Pancreas (tissue), 10 donors: ENCODE measurements at regions not wholly inside any gene's neighbourhood (a gene's known extent, or its start where the extent isn't known, plus 50 kb on each side); places are given as distances from the start of the nearest gene placed in this dataset.

ENCODE experiments used
- ATAC-seq, 4 donors: fragments of 200-7000 bp; cut with Tn5 transposase; one replicate each; pipeline versions ENCODE4 v1.8.0 to v1.9.1; 2020; ENCODE audit warnings: mild to moderate bottlenecking in 4 of 4, moderate library complexity in 4 of 4
- DNase-seq, 6 donors: peaks; one replicate each; pipeline ENCODE4 v3.0.0-alpha.2; 2020
- FAIRE-seq: peaks from 2 replicates; lab custom pipeline; 2012; peaks lifted over from hg19 to GRCh38; lab: Jason Lieb, UNC
- H3K27ac ChIP-seq, 4 donors: fragments of 200-600 bp; sonication (generic); 1 replicate in 3 of 4; 2 replicates in 1 of 4; pipeline versions ENCODE4 v1.5.0 to v1.8.0; 2020
- H3K27me3 ChIP-seq, 4 donors: fragments of 200-600 bp; one replicate each; pipeline ENCODE4 v1.8.0; 2021
- H3K36me3 ChIP-seq, 3 donors: fragments of 200-600 bp; sonication (generic) in 1 of 3; one replicate each; pipeline versions ENCODE4 v1.5.0 to v1.8.0; 2020 to 2021
- H3K4me1 ChIP-seq, 3 donors: fragments of 200-600 bp; one replicate each; pipeline ENCODE4 v1.8.0; 2021
- H3K4me3 ChIP-seq, 4 donors: fragments of 200-600 bp; sonication (generic) in 2 of 4; one replicate each; pipeline versions ENCODE4 v1.5.0 to v1.8.0; 2020 to 2021
- H3K9me3 ChIP-seq, 4 donors: fragments of 200-600 bp; one replicate each; pipeline ENCODE4 v1.8.0; 2021
- CTCF ChIP-seq, 4 donors: fragments of 200-600 bp; sonication (generic) in 3 of 4; IDR thresholded peaks; one replicate each; pipeline versions ENCODE4 v1.5.0 to v1.8.0; 2021; ENCODE audit warnings: antibody characterized with exemption in 4 of 4
- WGBS, 2 donors: extraction: QIAGEN DNeasy Blood & Tissue Kit; methylation state at CpG; one replicate each; pipeline ENCODE4 v1.1.7; 2013; 5-methylcytosine and 5-hydroxymethylcytosine counted together
- intact Hi-C, 3 donors: fragments of 100-400 bp; cut with DNase I; formaldehyde crosslinking; loops; one replicate each; pipeline versions ENCODE4 v1.11.1 to v1.14.2; 2022
- donor health status: healthy with polysubstance abuse.
- donor health status: DM: no; HTN: no; CAD: no; lungs with moderate emphysema.
- donor health status: DM: no; HTN: no; CAD: no.
- donor health status: control.
- donor health status: control.
- donor health status: Bipolar disorder and iron deficiency.
- donor health status: DM: yes; HTN: yes; CAD: no.
- donor health status: DM: no; HTN: no; CAD: no.
- donor health status: DM: no; HTN: no; CAD: no.
- donor health status: DM: yes; HTN: yes; CAD: no.

DNA sequence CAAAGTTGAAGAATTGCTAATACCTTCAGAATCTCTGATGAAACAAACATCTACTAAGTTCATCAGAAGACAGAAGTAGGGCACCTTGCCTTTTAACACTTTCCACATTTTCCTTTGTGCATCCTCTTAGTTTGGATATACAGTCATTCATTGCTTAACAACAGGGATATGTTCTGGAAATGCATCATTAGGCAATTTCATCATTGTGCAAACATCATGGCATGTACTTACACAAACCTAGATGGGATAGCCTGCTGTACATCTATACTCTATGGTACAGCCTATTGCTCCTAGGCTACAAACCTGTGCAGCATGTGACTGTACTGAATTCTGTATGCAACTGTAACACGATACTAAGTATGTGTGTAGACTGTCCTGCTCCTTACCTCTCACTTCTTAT lies 169.8 kb downstream of the SUCLA2 start:
- DNase-seq (no peak), ATAC-seq (no peak), FAIRE-seq (no peak)
- Histone ChIP-seq H3K4me1 (no peaks in the 10 kb centered on the region), H3K9me3 (no peaks in the 10 kb centered on the region), H3K4me3 (no peak overlapping the region), H3K27ac (no peak overlapping the region), H3K36me3 (no peaks in the 10 kb centered on the region), H3K27me3 (no peaks in the 10 kb centered on the region)
- 46 to 50% methylated on average over 1 of the region's 1 CpG for WGBS, 2 donors
- intact Hi-C loops = no loop called here
- no peak for TF ChIP-seq CTCF (IDR thresholded peaks at IDR 0.05)

DNA sequence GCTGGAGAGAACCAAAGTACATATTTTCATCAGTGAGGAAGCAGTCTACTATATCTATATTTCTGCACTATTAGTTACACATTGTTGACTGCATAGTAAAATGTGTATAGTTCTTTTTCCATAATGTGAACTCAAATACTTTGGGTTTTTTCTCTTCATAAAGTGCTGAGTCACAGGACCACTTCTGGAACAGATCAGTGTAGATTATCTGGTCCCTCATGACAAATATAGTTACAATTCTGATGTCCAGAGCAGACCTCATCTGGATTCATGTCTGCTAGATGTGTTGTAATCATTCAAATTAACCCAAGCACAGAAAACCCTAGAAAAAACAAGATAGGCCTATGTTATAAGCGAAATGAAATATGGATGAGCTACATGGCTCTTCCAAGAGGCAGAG lies 171.4 kb downstream of the SUCLA2 start:
- H3K4me1 ChIP-seq = no peaks in the 10 kb centered on the region
- no peak for TF ChIP-seq CTCF (IDR thresholded peaks at IDR 0.05)
- ATAC-seq (no peak), FAIRE-seq (no peak), DNase-seq (no peak)
- H3K27ac ChIP-seq = no peak overlapping the region
- H3K9me3 ChIP-seq = no peaks in the 10 kb centered on the region
- intact Hi-C loops = no loop called here
- 68 to 79% methylated on average over 1 of the region's 1 CpG for WGBS, 2 donors
- H3K36me3 ChIP-seq = no peaks in the 10 kb centered on the region
- H3K4me3 ChIP-seq = no peak overlapping the region
- H3K27me3 ChIP-seq = no peaks in the 10 kb centered on the region

- no peaks in the 10 kb centered on the region for H3K4me1 ChIP-seq
- H3K27me3 ChIP-seq = no peaks in the 10 kb centered on the region
- no peak for FAIRE-seq
- TF ChIP-seq CTCF (IDR thresholded peaks at IDR 0.05) = no peak
- intact Hi-C loops = no loop called here
- H3K27ac ChIP-seq = no peak overlapping the region
- no peaks in the 10 kb centered on the region for H3K9me3 ChIP-seq
- no peak for ATAC-seq
- no peak overlapping the region for H3K4me3 ChIP-seq
- WGBS, 2 donors = 47 to 56% methylated on average over 2 of the region's 2 CpGs
- DNase-seq = no peak
- no peaks in the 10 kb centered on the region for H3K36me3 ChIP-seq
Observed at GRCh38 chr13:47826471-47826870, 174.6 kb downstream of the SUCLA2 start.

DNA sequence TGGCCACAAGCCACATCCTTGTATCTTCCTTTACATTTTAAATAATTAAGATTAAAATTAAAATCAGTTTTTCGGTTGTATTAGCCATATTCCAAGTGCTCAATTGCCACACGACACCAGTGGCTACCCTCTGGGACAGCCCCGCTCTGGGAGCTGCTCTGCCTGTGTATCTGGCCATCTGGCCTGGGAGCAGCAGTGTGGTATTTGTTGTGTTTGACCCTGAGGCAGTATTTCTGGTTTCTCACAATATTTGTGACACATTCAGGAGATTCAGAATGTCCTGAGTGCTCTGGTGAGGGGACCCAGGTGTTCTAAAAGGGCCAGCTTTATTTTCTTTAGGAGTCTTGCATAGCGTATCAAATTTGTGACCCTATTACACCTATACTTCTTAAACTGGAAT lies 179.0 kb downstream of the SUCLA2 start:
- Histone ChIP-seq H3K4me3 (no peak overlapping the region), H3K36me3 (no peaks in the 10 kb centered on the region), H3K4me1 (no peaks in the 10 kb centered on the region), H3K27ac (no peak overlapping the region), H3K27me3 (no peaks in the 10 kb centered on the region), H3K9me3 (no peaks in the 10 kb centered on the region)
- no peak for FAIRE-seq
- WGBS, 2 donors = 66 to 75% methylated on average over 4 of the region's 4 CpGs
- TF ChIP-seq CTCF (IDR thresholded peaks at IDR 0.05) = no peak
- intact Hi-C loops = no loop called here
- ATAC-seq = no peak
- no peak for DNase-seq

DNA sequence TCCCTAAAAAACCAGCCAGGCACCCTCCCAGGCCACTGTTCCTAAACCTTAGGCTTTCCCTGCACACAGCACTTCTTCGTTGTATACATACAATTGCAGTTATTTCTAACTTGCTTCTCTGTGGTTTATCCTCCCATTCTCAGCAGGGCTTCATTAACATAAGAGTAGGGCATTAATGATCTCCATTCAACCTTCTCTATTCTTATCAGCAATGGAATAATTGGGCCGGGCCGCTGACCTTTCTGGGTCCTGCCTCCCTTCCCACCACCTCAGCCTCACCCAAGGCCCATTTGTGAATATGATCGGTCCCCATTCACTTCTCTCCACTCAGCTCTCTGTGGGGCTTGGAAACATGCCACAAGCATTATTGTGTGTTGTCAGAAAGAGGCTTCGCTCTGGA lies 184.2 kb downstream of the SUCLA2 start:
- no peak for DNase-seq
- no peak for FAIRE-seq
- Histone ChIP-seq H3K36me3 (no peaks in the 10 kb centered on the region), H3K4me3 (no peak overlapping the region), H3K4me1 (no peaks in the 10 kb centered on the region), H3K27ac (no peak overlapping the region), H3K27me3 (no peaks in the 10 kb centered on the region), H3K9me3 (no peaks in the 10 kb centered on the region)
- no peak for ATAC-seq
- intact Hi-C loops = no loop called here
- WGBS, 2 donors = 49 to 72% methylated on average over 5 of the region's 5 CpGs
- TF ChIP-seq CTCF (IDR thresholded peaks at IDR 0.05) = no peak
